Stimulated activated CD8-positive, alpha-beta memory T cell treated with anti-CD3 and anti-CD28 coated beads, Interleukin-7, amount 100 ng/mL, for 48 hours (primary cell): ENCODE measurements at regions not wholly inside any gene's neighbourhood (a gene's known extent, or its start where the extent isn't known, plus 50 kb on each side); places are given as distances from the start of the nearest gene placed in this dataset.

ENCODE experiments used
- DNase-seq, 2 donors: peaks; one replicate each; pipeline ENCODE4 v3.0.0-alpha.2; 2020; ENCODE audit warnings: low read depth in 1 of 2; ENCODE audit errors: extremely low read depth in 1 of 2

- no peak for DNase-seq
Measured at GRCh38 chr6:165090242-165090641, 219.2 kb downstream of the C6orf118 start.

GRCh38 chr6:165086814-165087213 is 222.6 kb downstream of the C6orf118 start:
- no peak for DNase-seq

GRCh38 chr6:165082636-165083035 is 226.8 kb downstream of the C6orf118 start:
- DNase-seq, result no peak

GRCh38 chr6:165081944-165082532 is 227.4 kb downstream of the C6orf118 start:
- no peak for DNase-seq

GRCh38 chr6:165077876-165078275 is 231.5 kb downstream of the C6orf118 start:
- DNase-seq, result no peak

GRCh38 chr6:165071906-165072305 is 237.5 kb downstream of the C6orf118 start:
- no peak for DNase-seq

- no peak for DNase-seq
Measured at GRCh38 chr6:165060720-165061119, 248.7 kb downstream of the C6orf118 start.

GRCh38 chr6:165059032-165059431 is 250.4 kb downstream of the C6orf118 start:
- DNase-seq, result no peak

- no peak for DNase-seq
Measured at GRCh38 chr6:165056292-165056691, 253.1 kb downstream of the C6orf118 start.

GRCh38 chr6:165055231-165055630 is 254.2 kb downstream of the C6orf118 start:
- DNase-seq, result no peak

- DNase-seq, result no peak
Measured at GRCh38 chr6:165052561-165053480, 256.6 kb downstream of the C6orf118 start.

GRCh38 chr6:165049362-165049761 is 260.0 kb downstream of the C6orf118 start:
- no peak for DNase-seq

GRCh38 chr6:165047952-165048351 is 261.5 kb downstream of the C6orf118 start:
- DNase-seq, result no peak

GRCh38 chr6:165045631-165046030 is 263.8 kb downstream of the C6orf118 start:
- DNase-seq, result no peak

- no peak for DNase-seq
Measured at GRCh38 chr6:165042912-165043311, 266.5 kb downstream of the C6orf118 start.

- no peak for DNase-seq
Measured at GRCh38 chr6:165040440-165040839, 269.0 kb downstream of the C6orf118 start.

- DNase-seq, result no peak
Measured at GRCh38 chr6:165034271-165034741, 275.1 kb downstream of the C6orf118 start.

GRCh38 chr6:165031502-165031901 is 277.9 kb downstream of the C6orf118 start:
- no peak for DNase-seq

GRCh38 chr6:165025040-165025439 is 284.4 kb downstream of the C6orf118 start:
- DNase-seq, result no peak

GRCh38 chr6:165019681-165020080 is 289.7 kb downstream of the C6orf118 start:
- no peak for DNase-seq

- DNase-seq, result no peak
Measured at GRCh38 chr6:165015676-165016075, 293.7 kb downstream of the C6orf118 start.

GRCh38 chr6:165013701-165014100 is 295.7 kb downstream of the C6orf118 start:
- no peak for DNase-seq
